RWPE1 (cell line): ENCODE measurements at regions not wholly inside any gene's neighbourhood (a gene's known extent, or its start where the extent isn't known, plus 50 kb on each side); places are given as distances from the start of the nearest gene placed in this dataset.

Experiments
- CTCF ChIA-PET: fragments of 350-600 bp; sonication (Branson Sonifier 250); formaldehyde crosslinking; extraction: SDS; loops from one replicate; lab custom pipeline; 2021; lab: Yijun Ruan, JAX
- POLR2A ChIA-PET: fragments of 400-600 bp; formaldehyde crosslinking; extraction: SDS; loops from one replicate; lab custom pipeline; 2020; ENCODE audit warnings: antibody characterized with exemption; ENCODE audit not compliant: low non-redundant PET; lab: Yijun Ruan, JAX
- DNase-seq: peaks from one replicate; pipeline ENCODE4 v3.0.0; 2012; ENCODE audit warnings: low spot score
- H3K27ac ChIP-seq: fragments of 450-650 bp; 2 replicates; pipeline ENCODE4 v1.5.1; 2017
- CTCF ChIP-seq: fragments of 450-650 bp; conservative IDR thresholded peaks from 2 replicates; pipeline ENCODE4 v1.5.1; 2017; ENCODE audit warnings: low read depth, mild to moderate bottlenecking

- ChIA-PET CTCF (interaction anchor here (0.6 kb wide), 3 partner anchors 170 to 1571 kb away, joined by 3 to 5 read pairs (median 3); no protein-coding TSS in a partner anchor), POLR2A (no interaction called here)
- no peak overlapping the region for H3K27ac ChIP-seq
- no peak for DNase-seq
- TF ChIP-seq CTCF, result no peak
Measured at GRCh38 chr5:174386846-174387245, 337.5 kb upstream of the MSX2 start.

- TF ChIP-seq CTCF, result no peak
- ChIA-PET POLR2A (no interaction called here), CTCF (interaction anchor here (0.6 kb wide), 2 partner anchors 952 to 1572 kb away, joined by 3 to 5 read pairs; no protein-coding TSS in a partner anchor)
- no peak for DNase-seq
- no peak overlapping the region for H3K27ac ChIP-seq
Measured at GRCh38 chr5:174387448-174387847, 336.9 kb upstream of the MSX2 start.

- CTCF ChIA-PET, result interaction anchor here (1.3 kb wide), 1 partner anchor 46 kb away, joined by 4 read pairs; no protein-coding TSS in a partner anchor
- no peak overlapping the region for H3K27ac ChIP-seq
- no peak for TF ChIP-seq CTCF
- no peak for DNase-seq
- POLR2A ChIA-PET, result no interaction called here
Measured at GRCh38 chr5:174392892-174393291, 331.5 kb upstream of the MSX2 start.

GRCh38 chr5:174396541-174396940 is 327.8 kb upstream of the MSX2 start:
- DNase-seq, result no peak
- ChIA-PET POLR2A (no interaction called here), CTCF (interaction anchor here (0.7 kb wide), 1 partner anchor 242 kb away, joined by 8 read pairs; no protein-coding TSS in a partner anchor)
- H3K27ac ChIP-seq, result no peak overlapping the region
- TF ChIP-seq CTCF, result no peak

- no peak overlapping the region for H3K27ac ChIP-seq
- CTCF ChIA-PET, result no interaction called here
- DNase-seq, result no peak
- POLR2A ChIA-PET, result no interaction called here
- no peak for TF ChIP-seq CTCF
Measured at GRCh38 chr5:174397206-174397605, 327.2 kb upstream of the MSX2 start.

- ChIA-PET CTCF (interaction anchor here (0.5 kb wide), 1 partner anchor 509 kb away, joined by 3 read pairs; no protein-coding TSS in a partner anchor), POLR2A (no interaction called here)
- TF ChIP-seq CTCF, result no peak
Measured at GRCh38 chr5:174398171-174398570, 326.2 kb upstream of the MSX2 start.

GRCh38 chr5:174399411-174399810 is 325.0 kb upstream of the MSX2 start:
- ChIA-PET POLR2A (no interaction called here), CTCF (no interaction called here)
- no peak for TF ChIP-seq CTCF
- DNase-seq, result no peak
- no peak overlapping the region for H3K27ac ChIP-seq

More at GRCh38 chr5:174398171-174398570, 326.2 kb upstream of the MSX2 start:
- DNase-seq, result no peak
- H3K27ac ChIP-seq, result no peak overlapping the region
